NCI-H1694 treated with DMSO at 0.1 percent for 48 hours (cell line): ENCODE measurements at regions not wholly inside any gene's neighbourhood (a gene's known extent, or its start where the extent isn't known, plus 50 kb on each side); places are given as distances from the start of the nearest gene placed in this dataset.

Source experiments
- DNase-seq: peaks from one replicate; lab custom pipeline; 2025; lab: John Stamatoyannopoulos, UW

- no peak for DNase-seq
Observed at GRCh38 chr3:168155303-168155702, 59.6 kb upstream of the GOLIM4 start.

GRCh38 chr3:168154089-168154488 is 58.4 kb upstream of the GOLIM4 start:
- no peak for DNase-seq

- DNase-seq: no peak
Observed at GRCh38 chr3:168152149-168152548, 56.4 kb upstream of the GOLIM4 start.
